ENCODE measurements at regions not wholly inside any gene's neighbourhood (a gene's known extent, or its start where the extent isn't known, plus 50 kb on each side); places are given as distances from the start of the nearest gene placed in this dataset.

- TF ChIP-seq CTCF (IDR thresholded peaks at IDR 0.05; ENCODE audit: insufficient read depth, low read length) (no peak), POLR2AphosphoS5 (IDR thresholded peaks at IDR 0.05; ENCODE audit: low read depth) (no peak), REST (IDR thresholded peaks at IDR 0.05; ENCODE audit: insufficient replicate concordance, low read depth) (no peak)
Measured at GRCh38 chr4:181008164-181008563, 1235.0 kb upstream of the TENM3 start.

All from HL-60 (cell line).